Esophagus squamous epithelium (tissue), 5 donors: ENCODE measurements at regions not wholly inside any gene's neighbourhood (a gene's known extent, or its start where the extent isn't known, plus 50 kb on each side); places are given as distances from the start of the nearest gene placed in this dataset.

Experiments used
- DNase-seq: peaks from one replicate; lab custom pipeline; 2025; lab: John Stamatoyannopoulos, UW
- H3K27ac ChIP-seq, 4 donors: fragments of 200-600 bp; sonication (generic); one replicate each; pipeline ENCODE4 v1.5.1; 2016 to 2019; ENCODE audit warnings: mild to moderate bottlenecking in 1 of 4
- H3K27me3 ChIP-seq, 4 donors: fragments of 200-600 bp; sonication (generic); 1 replicate in 3 of 4; 2 replicates in 1 of 4; pipeline versions ENCODE4 v1.5.1 to v1.6.0; 2017 to 2021; ENCODE audit warnings: antibody characterized with exemption in 1 of 4
- H3K36me3 ChIP-seq, 3 donors: fragments of 200-600 bp; sonication (generic); one replicate each; pipeline ENCODE4 v1.5.1; 2016 to 2019
- H3K4me1 ChIP-seq, 3 donors: fragments of 200-600 bp; sonication (generic); one replicate each; pipeline ENCODE4 v1.5.1; 2017 to 2019
- H3K4me3 ChIP-seq, 4 donors: fragments of 200-600 bp; sonication (generic); 1 replicate in 3 of 4; 2 replicates in 1 of 4; pipeline ENCODE4 v1.5.1; 2016 to 2019; ENCODE audit warnings: mild to moderate bottlenecking in 2 of 4, moderate library complexity in 1 of 4
- H3K9me3 ChIP-seq, 3 donors: fragments of 200-600 bp; sonication (generic); one replicate each; pipeline ENCODE4 v1.5.1; 2016 to 2019
- CTCF ChIP-seq, 6 experiments: fragments of 450-650 bp in 4 of 6; fragments of 200-600 bp in 2 of 6; sonication (generic) in 2 of 6; IDR thresholded peaks; one replicate each; pipeline ENCODE4 v1.5.1; 2016 to 2019; ENCODE audit warnings: antibody characterized with exemption in 6 of 6, mild to moderate bottlenecking in 4 of 6, moderate library complexity in 4 of 6
- POLR2A ChIP-seq, 4 donors: fragments of 450-650 bp; IDR thresholded peaks; one replicate each; pipeline ENCODE4 v1.6.1; 2017; ENCODE audit warnings: antibody characterized with exemption in 4 of 4, mild to moderate bottlenecking in 4 of 4, moderate library complexity in 3 of 4
- WGBS, 2 donors: methylation state at CpG; one replicate each; pipeline ENCODE4 v1.1.5; 2018; 5-methylcytosine and 5-hydroxymethylcytosine counted together
- intact Hi-C: fragments of 100-400 bp; cut with DNase I; formaldehyde crosslinking; loops from one replicate; pipeline ENCODE4 v1.15.0; 2022
- donor health status: DM: yes; HTN: yes; CAD: no.

DNA sequence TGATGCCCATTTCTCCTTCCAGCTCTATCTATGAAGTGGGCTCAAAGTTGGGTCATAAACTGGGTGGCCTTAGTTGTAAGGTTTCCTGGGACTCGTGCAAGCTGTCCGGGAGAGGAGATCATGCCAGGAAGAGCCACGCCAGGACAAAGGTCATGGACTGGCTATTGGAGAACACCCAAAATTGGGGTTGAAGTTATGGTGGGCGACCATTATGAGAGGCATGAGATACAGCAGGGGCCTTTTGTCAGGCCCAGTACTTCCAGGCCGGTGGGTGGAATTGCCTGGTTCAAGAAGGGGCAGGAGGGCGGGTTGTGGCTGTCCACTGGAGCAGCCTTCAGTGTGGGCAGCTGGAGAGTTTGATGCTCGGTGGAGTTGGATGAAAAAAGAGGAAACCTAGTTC is 225.1 kb upstream of the SSTR4 start:
- no peak for DNase-seq
- no peaks in the 10 kb centered on the region for H3K36me3 ChIP-seq
- no peaks in the 10 kb centered on the region for H3K9me3 ChIP-seq
- H3K4me1 ChIP-seq = peaks cover 0 to 38% (median 6%) of the 10 kb centered on the region in 3 donors
- TF ChIP-seq POLR2A (IDR thresholded peaks at IDR 0.05) (no peak), CTCF (IDR thresholded peaks at IDR 0.05) (no peak)
- H3K27ac ChIP-seq = no peak overlapping the region
- intact Hi-C loops = no loop called here
- H3K27me3 ChIP-seq = peaks cover 0 to 6% (median 0%) of the 10 kb centered on the region in 4 donors
- H3K4me3 ChIP-seq = no peak overlapping the region
- 86 to 90% methylated on average over 6 to 7 of the region's 7 CpGs for WGBS, 2 donors

DNA sequence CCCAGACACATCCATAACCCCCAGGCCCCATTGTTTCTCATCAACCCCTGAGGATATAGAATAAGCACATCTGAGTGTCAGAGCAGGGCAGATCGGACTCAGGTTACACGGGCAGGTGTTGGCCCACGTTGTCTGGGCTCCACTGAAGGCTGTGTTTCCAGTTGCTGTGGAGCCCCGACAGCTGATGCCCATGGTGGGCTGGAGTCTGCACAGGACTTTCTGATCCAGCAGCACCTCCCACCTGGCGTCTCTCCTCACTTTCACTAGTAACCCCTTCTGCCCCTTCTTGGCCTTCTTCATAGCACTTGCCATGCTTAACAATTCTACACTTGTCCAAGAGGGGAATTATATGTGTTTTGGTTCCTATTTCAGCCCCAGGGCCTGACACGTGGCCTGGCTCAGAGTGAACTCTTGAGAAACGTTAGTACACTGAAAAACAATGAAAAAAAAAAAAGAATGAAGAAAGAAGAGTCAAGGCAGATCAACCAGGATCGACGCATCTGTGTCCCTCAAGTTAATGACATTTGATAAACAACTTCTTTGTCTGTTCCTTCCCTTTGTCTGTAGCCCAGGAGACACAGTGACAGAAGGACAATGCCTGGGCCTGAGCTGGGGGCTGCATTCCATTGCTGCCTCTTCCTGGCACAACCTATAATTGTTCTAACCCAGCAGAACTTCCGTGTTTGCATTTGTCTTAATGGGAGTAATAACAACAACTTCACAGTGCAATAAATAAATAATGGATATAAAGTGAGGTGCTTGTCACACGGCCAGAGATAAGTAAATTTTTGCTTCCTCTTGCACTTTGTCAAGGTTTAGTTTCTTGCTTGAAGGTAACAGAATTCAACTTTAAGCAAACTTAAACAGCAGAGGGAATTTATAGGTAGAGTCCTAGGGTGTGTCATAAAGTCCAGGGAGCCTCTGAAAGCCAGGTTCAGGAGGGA is 224.2 kb upstream of the SSTR4 start:
- TF ChIP-seq POLR2A (IDR thresholded peaks at IDR 0.05) = no peak
- TF ChIP-seq CTCF (IDR thresholded peaks at IDR 0.05) = no peak
- H3K36me3 ChIP-seq = no peaks in the 10 kb centered on the region
- intact Hi-C loops = no loop called here
- DNase-seq = no peak
- H3K27ac ChIP-seq = no peak overlapping the region
- no peak overlapping the region for H3K4me3 ChIP-seq
- no peaks in the 10 kb centered on the region for H3K27me3 ChIP-seq
- WGBS, 2 donors = 35 to 62% methylated on average over 10 to 11 of the region's 11 CpGs
- peaks cover 0 to 37% (median 4%) of the 10 kb centered on the region in 3 donors for H3K4me1 ChIP-seq
- H3K9me3 ChIP-seq = no peaks in the 10 kb centered on the region

DNA sequence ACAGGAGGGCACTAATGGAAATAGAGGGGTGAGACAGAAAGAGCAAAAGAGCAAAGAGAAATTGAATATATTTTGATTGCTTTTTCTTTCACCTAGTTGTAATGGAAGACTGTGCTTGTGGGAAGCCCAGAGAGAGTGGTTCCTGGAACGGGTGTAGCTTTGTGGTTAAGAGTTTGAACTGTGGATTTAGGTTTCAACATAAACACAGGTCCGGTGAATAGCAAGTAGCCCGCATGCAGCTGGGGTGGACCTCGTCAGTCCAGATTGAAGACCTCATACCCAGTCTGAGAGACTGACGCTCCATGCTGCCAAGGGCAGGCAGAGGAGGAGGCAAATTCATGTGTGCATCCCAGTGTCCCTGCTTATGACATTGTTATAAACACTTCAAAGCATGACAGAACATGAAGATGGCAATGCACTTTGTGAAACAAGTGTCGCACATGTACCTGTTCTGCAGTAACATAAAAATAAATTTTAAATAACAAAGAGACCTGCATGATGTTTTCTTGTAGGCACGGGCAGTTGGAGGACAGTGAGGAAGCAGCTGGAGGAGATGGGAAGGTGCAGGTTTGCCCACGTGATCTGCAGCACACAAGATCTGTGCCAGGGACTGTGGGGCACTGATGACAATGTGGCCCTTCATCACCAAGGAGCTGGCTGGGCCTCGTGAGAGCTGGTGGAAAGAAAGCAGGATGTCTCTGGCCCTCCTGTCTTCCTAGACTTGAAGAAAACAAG is 220.5 kb upstream of the SSTR4 start:
- Histone ChIP-seq H3K4me1 (peaks cover 4 to 10% (median 4%) of the 10 kb centered on the region in 3 donors), H3K9me3 (no peaks in the 10 kb centered on the region), H3K4me3 (no peak overlapping the region), H3K36me3 (no peaks in the 10 kb centered on the region), H3K27me3 (no peaks in the 10 kb centered on the region), H3K27ac (no peak overlapping the region)
- DNase-seq = no peak
- TF ChIP-seq POLR2A (IDR thresholded peaks at IDR 0.05) = no peak
- TF ChIP-seq CTCF (IDR thresholded peaks at IDR 0.05) = no peak
- intact Hi-C loops = no loop called here
- 51 to 73% methylated on average over 9 of the region's 9 CpGs for WGBS, 2 donors

- Histone ChIP-seq H3K9me3 (no peaks in the 10 kb centered on the region), H3K4me3 (no peak overlapping the region), H3K36me3 (no peaks in the 10 kb centered on the region), H3K27ac (no peak overlapping the region), H3K4me1 (peaks cover 4 to 10% (median 4%) of the 10 kb centered on the region in 3 donors), H3K27me3 (no peaks in the 10 kb centered on the region)
- intact Hi-C loops = no loop called here
- TF ChIP-seq CTCF (IDR thresholded peaks at IDR 0.05) (no peak), POLR2A (IDR thresholded peaks at IDR 0.05) (no peak)
- WGBS, 2 donors = 65 to 80% methylated on average over 5 of the region's 5 CpGs
- no peak for DNase-seq
Measured at GRCh38 chr20:22815206-22815551, 219.9 kb upstream of the SSTR4 start.
